C4-2B (cell line): ENCODE measurements at regions not wholly inside any gene's neighbourhood (a gene's known extent, or its start where the extent isn't known, plus 50 kb on each side); places are given as distances from the start of the nearest gene placed in this dataset.
"Not testable (repeated sequence)": the region's sequence is repeated elsewhere in the genome, so short reads cannot be mapped to it uniquely, and the experiment has no call there.

ENCODE experiments used
- H3K27ac ChIP-seq: fragments of 450-650 bp; 2 replicates; pipeline ENCODE4 v1.5.1; 2017
- CTCF ChIP-seq: fragments of 450-650 bp; conservative IDR thresholded peaks from 2 replicates; pipeline ENCODE4 v1.5.1; 2017; ENCODE audit warnings: mild to moderate bottlenecking
- ZFX ChIP-seq: fragments of 450-650 bp; IDR thresholded peaks from 2 replicates; pipeline ENCODE4 v1.6.1; 2017

GRCh38 chr15:66631616-66632263 lies 65.9 kb upstream of the LCTL start:
- H3K27ac ChIP-seq = no peak overlapping the region
- TF ChIP-seq ZFX (no peak), CTCF (no peak)

GRCh38 chr15:66633041-66633937 lies 67.5 kb upstream of the LCTL start:
- H3K27ac ChIP-seq = no peak overlapping the region
- TF ChIP-seq CTCF (no peak), ZFX (no peak)

- H3K27ac ChIP-seq = no peak overlapping the region
- TF ChIP-seq ZFX = no peak
- TF ChIP-seq CTCF = no peak
Observed at GRCh38 chr15:66633938-66634250, 68.1 kb upstream of the LCTL start.

GRCh38 chr15:66634540-66634939 lies 67.5 kb upstream of the SMAD6 start:
- TF ChIP-seq CTCF (no peak), ZFX (no peak)
- H3K27ac ChIP-seq = no peak overlapping the region

- TF ChIP-seq ZFX (no peak), CTCF (no peak)
- no peak overlapping the region for H3K27ac ChIP-seq
Observed at GRCh38 chr15:66635006-66635405, 67.0 kb upstream of the SMAD6 start.

GRCh38 chr15:66635817-66636216 lies 66.2 kb upstream of the SMAD6 start:
- no peak overlapping the region for H3K27ac ChIP-seq
- TF ChIP-seq ZFX (no peak), CTCF (no peak)

- H3K27ac ChIP-seq = not testable (repeated sequence)
Observed at GRCh38 chr15:66637044-66637443, 65.0 kb upstream of the SMAD6 start.
